Endodermal cell (in vitro differentiated cells): ENCODE measurements at regions not wholly inside any gene's neighbourhood (a gene's known extent, or its start where the extent isn't known, plus 50 kb on each side); places are given as distances from the start of the nearest gene placed in this dataset.
"Not testable (repeated sequence)": the region's sequence is repeated elsewhere in the genome, so short reads cannot be mapped to it uniquely, and the experiment has no call there.

Source experiments
- DNase-seq: peaks from one replicate; pipeline ENCODE4 v3.0.0-alpha.2; 2017
- H3K27ac ChIP-seq: 2 replicates; pipeline ENCODE4 v1.5.1; 2013; ENCODE audit warnings: mild to moderate bottlenecking, low read depth, low read length, moderate library complexity
- H3K27me3 ChIP-seq: 2 replicates; pipeline ENCODE4 v1.6.1; 2013; ENCODE audit warnings: mild to moderate bottlenecking, low read length, moderate library complexity; ENCODE audit not compliant: insufficient read depth, control insufficient read depth, poor library complexity, severe bottlenecking
- H3K36me3 ChIP-seq: 2 replicates; pipeline ENCODE4 v1.7.0; 2013; ENCODE audit warnings: mild to moderate bottlenecking, low read length, moderate library complexity; ENCODE audit not compliant: control insufficient read depth, insufficient read depth
- H3K4me1 ChIP-seq: one replicate; pipeline ENCODE4 v1.7.0; 2013; ENCODE audit warnings: low read length; ENCODE audit not compliant: control insufficient read depth, insufficient read depth
- H3K4me3 ChIP-seq: 2 replicates; pipeline ENCODE4 v1.5.1; 2013; ENCODE audit warnings: mild to moderate bottlenecking, low read length, moderate library complexity
- H3K9ac ChIP-seq: 2 replicates; pipeline ENCODE4 v1.6.1; 2013; ENCODE audit warnings: mild to moderate bottlenecking, low read length, moderate library complexity; ENCODE audit not compliant: poor library complexity, severe bottlenecking; ENCODE audit errors: extremely low read depth
- H3K9me3 ChIP-seq: 2 replicates; pipeline ENCODE4 v1.6.1; 2013; ENCODE audit warnings: mild to moderate bottlenecking, low read length, moderate library complexity; ENCODE audit not compliant: control insufficient read depth
- H3K27ac Mint-ChIP-seq: 2 replicates; pipeline ENCODE4 v1.8.0; 2020; ENCODE audit warnings: mixed read lengths
- H3K27me3 Mint-ChIP-seq: 2 replicates; pipeline ENCODE4 v1.8.0; 2021; ENCODE audit warnings: mild to moderate bottlenecking, mixed read lengths; ENCODE audit not compliant: insufficient read depth
- H3K36me3 Mint-ChIP-seq: 2 replicates; pipeline ENCODE4 v1.8.0; 2020; ENCODE audit warnings: low read depth, mixed read lengths
- H3K4me1 Mint-ChIP-seq: 2 replicates; pipeline ENCODE4 v1.8.0; 2020; ENCODE audit warnings: mixed read lengths
- H3K4me3 Mint-ChIP-seq: 2 replicates; pipeline ENCODE4 v1.8.0; 2020; ENCODE audit warnings: mild to moderate bottlenecking, moderate library complexity, mixed read lengths
- H3K9me3 Mint-ChIP-seq: 2 replicates; pipeline ENCODE4 v1.8.0; 2020; ENCODE audit warnings: mild to moderate bottlenecking, mixed read lengths
- CTCF ChIP-seq: fragments of 200-600 bp; sonication (generic); conservative IDR thresholded peaks from 2 replicates; pipeline ENCODE4 v1.5.0; 2021; ENCODE audit warnings: antibody characterized with exemption, mild to moderate bottlenecking
- WGBS, 2 experiments: methylation state at CpG; one replicate each; pipeline versions ENCODE4 v1.1.5 to v1.1.7; 2013; ENCODE audit warnings: missing lambda C conversion rate in 2 of 2, mixed read lengths in 1 of 2; ENCODE audit not compliant: insufficient coverage in 1 of 2, insufficient read length in 1 of 2; 5-methylcytosine and 5-hydroxymethylcytosine counted together

GRCh38 chr20:12947691-12948090 lies 61.1 kb upstream of the SPTLC3 start:
- Histone ChIP-seq H3K9me3 (no peaks in the 10 kb centered on the region), H3K36me3 (no peaks in the 10 kb centered on the region), H3K27me3 (no peaks in the 10 kb centered on the region), H3K27ac (no peak overlapping the region), H3K4me1 (no peaks in the 10 kb centered on the region), H3K9ac (no peak overlapping the region), H3K4me3 (no peak overlapping the region)
- Mint-ChIP-seq H3K4me3 (no peak overlapping the region), H3K4me1 (no peaks in the 10 kb centered on the region), H3K36me3 (no peaks in the 10 kb centered on the region), H3K9me3 (no peaks in the 10 kb centered on the region), H3K27me3 (peaks cover 7% of the 10 kb centered on the region), H3K27ac (no peak overlapping the region)
- no peak for TF ChIP-seq CTCF
- WGBS, 2 experiments = 80 to 94% methylated on average over 1 to 3 of the region's 3 CpGs
- DNase-seq = no peak

- WGBS, 2 experiments = 77 to 79% methylated on average over 3 to 4 of the region's 4 CpGs
- Histone ChIP-seq H3K9ac (no peak overlapping the region), H3K36me3 (no peaks in the 10 kb centered on the region), H3K4me3 (no peak overlapping the region), H3K4me1 (no peaks in the 10 kb centered on the region), H3K27ac (no peak overlapping the region), H3K9me3 (no peaks in the 10 kb centered on the region), H3K27me3 (no peaks in the 10 kb centered on the region)
- H3K27ac Mint-ChIP-seq = no peak overlapping the region
- no peak overlapping the region for H3K4me3 Mint-ChIP-seq
- peaks cover 7% of the 10 kb centered on the region for H3K4me1 Mint-ChIP-seq
- H3K9me3 Mint-ChIP-seq = no peaks in the 10 kb centered on the region
- no peak for TF ChIP-seq CTCF
- DNase-seq = no peak
- H3K27me3 Mint-ChIP-seq = peaks cover 5% of the 10 kb centered on the region
- H3K36me3 Mint-ChIP-seq = no peaks in the 10 kb centered on the region
Observed at GRCh38 chr20:12949429-12949980, 59.3 kb upstream of the SPTLC3 start.

GRCh38 chr20:12954254-12954653 lies 54.5 kb upstream of the SPTLC3 start:
- not testable (repeated sequence) for H3K27me3 Mint-ChIP-seq, H3K9me3 ChIP-seq, DNase-seq, H3K4me3 Mint-ChIP-seq, H3K27ac ChIP-seq, H3K4me3 ChIP-seq, H3K27ac Mint-ChIP-seq, H3K27me3 ChIP-seq, H3K36me3 Mint-ChIP-seq, H3K36me3 ChIP-seq, H3K9me3 Mint-ChIP-seq, H3K9ac ChIP-seq, H3K4me1 ChIP-seq
- peaks cover 23% of the 10 kb centered on the region for H3K4me1 Mint-ChIP-seq

- no peak overlapping the region for H3K27ac Mint-ChIP-seq
- Histone ChIP-seq H3K9ac (no peak overlapping the region), H3K4me1 (peaks cover 4% of the 10 kb centered on the region), H3K27me3 (no peaks in the 10 kb centered on the region), H3K36me3 (no peaks in the 10 kb centered on the region), H3K9me3 (no peaks in the 10 kb centered on the region), H3K4me3 (no peak overlapping the region), H3K27ac (no peak overlapping the region)
- 53 to 58% methylated on average over 2 to 3 of the region's 3 CpGs for WGBS, 2 experiments
- peaks cover 23% of the 10 kb centered on the region for H3K4me1 Mint-ChIP-seq
- DNase-seq = no peak
- no peaks in the 10 kb centered on the region for H3K36me3 Mint-ChIP-seq
- H3K4me3 Mint-ChIP-seq = no peak overlapping the region
- no peak for TF ChIP-seq CTCF
- no peaks in the 10 kb centered on the region for H3K9me3 Mint-ChIP-seq
- no peaks in the 10 kb centered on the region for H3K27me3 Mint-ChIP-seq
Observed at GRCh38 chr20:12955611-12956010, 53.2 kb upstream of the SPTLC3 start.
